ENCODE measurements at regions not wholly inside any gene's neighbourhood (a gene's known extent, or its start where the extent isn't known, plus 50 kb on each side); places are given as distances from the start of the nearest gene placed in this dataset.

- H3K4me3 Mint-ChIP-seq = no peak overlapping the region
- no peaks in the 10 kb centered on the region for H3K9me3 Mint-ChIP-seq
- no peak for TF ChIP-seq CTCF (IDR thresholded peaks at IDR 0.05; ENCODE audit: unreplicated experiment in 3 of 3)
- H3K4me1 Mint-ChIP-seq = no peaks in the 10 kb centered on the region
- peaks cover 5% of the 10 kb centered on the region for H3K27me3 Mint-ChIP-seq (ENCODE audit: low read depth)
- no peak overlapping the region for H3K27ac Mint-ChIP-seq
- no peaks in the 10 kb centered on the region for H3K36me3 Mint-ChIP-seq (ENCODE audit: low read depth)
These were observed 78.7 kb upstream of the TINAGL1 start for GRCh38 chr1:31497601-31498000.

DNA sequence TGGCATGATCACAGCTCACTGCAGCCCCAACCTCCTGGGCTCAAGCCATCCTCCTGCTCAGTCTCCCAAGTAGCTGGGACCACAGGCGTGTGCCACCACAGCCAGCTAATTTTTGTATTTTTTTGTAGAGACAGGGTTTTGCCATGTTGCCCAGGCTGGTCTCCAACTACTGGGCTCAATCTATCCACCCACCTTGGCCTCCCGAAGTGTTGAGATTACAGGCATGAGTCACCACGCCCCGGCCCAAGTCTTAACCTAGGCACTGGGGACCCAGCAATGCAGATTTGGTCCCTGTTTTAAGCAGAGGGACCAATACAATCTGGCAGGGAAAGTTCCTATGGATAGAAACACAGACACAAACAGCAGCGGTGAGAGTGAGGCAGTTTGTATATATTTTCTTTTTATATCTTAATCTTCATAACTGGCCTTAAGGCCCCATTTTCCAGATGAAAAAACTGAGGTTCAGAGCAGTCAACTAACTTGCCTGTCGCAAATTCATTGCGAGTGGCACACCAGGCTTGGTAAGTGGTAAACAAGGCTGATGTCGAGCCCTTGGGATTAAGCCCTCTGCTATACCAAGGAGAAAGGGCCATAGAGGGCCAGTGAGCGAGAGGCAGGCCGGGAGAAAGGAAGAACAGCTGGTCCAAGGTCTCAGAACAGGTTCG lies 77.8 kb upstream of the TINAGL1 start:
- Mint-ChIP-seq H3K36me3 (ENCODE audit: low read depth) (no peaks in the 10 kb centered on the region), H3K9me3 (no peaks in the 10 kb centered on the region)

DNA sequence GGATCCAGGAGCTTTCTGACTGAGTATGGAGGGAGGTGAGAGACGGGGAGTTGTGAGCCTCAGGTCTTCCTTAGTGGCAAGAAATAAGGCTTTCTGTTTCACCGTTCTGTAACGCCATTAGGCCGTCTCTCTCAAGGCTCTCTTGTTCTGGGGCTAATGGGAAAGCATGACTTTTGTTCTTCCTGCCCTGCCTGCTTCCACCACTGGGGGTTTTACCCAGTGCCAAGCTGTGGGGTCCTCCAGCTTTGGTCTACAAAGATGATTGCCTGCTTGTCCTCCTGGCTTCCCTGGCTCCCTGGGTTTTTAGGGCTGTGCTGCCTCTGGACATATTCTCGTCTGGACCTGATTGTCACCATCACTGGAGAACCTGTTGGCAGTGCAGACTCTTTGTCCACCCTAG lies 74.8 kb upstream of the TINAGL1 start:
- Mint-ChIP-seq H3K27ac (no peak overlapping the region), H3K4me1 (no peaks in the 10 kb centered on the region), H3K27me3 (ENCODE audit: low read depth) (peaks cover 26% of the 10 kb centered on the region), H3K36me3 (ENCODE audit: low read depth) (no peaks in the 10 kb centered on the region), H3K9me3 (no peaks in the 10 kb centered on the region), H3K4me3 (no peak overlapping the region)
- no peak for TF ChIP-seq CTCF (IDR thresholded peaks at IDR 0.05; ENCODE audit: unreplicated experiment in 3 of 3)

More for the DNA sequence above, 77.8 kb upstream of the TINAGL1 start:
- Mint-ChIP-seq H3K4me1 (no peaks in the 10 kb centered on the region), H3K4me3 (no peak overlapping the region), H3K27ac (no peak overlapping the region), H3K27me3 (ENCODE audit: low read depth) (peaks cover 8% of the 10 kb centered on the region)
- no peak for TF ChIP-seq CTCF (IDR thresholded peaks at IDR 0.05; ENCODE audit: unreplicated experiment in 3 of 3)

DNA sequence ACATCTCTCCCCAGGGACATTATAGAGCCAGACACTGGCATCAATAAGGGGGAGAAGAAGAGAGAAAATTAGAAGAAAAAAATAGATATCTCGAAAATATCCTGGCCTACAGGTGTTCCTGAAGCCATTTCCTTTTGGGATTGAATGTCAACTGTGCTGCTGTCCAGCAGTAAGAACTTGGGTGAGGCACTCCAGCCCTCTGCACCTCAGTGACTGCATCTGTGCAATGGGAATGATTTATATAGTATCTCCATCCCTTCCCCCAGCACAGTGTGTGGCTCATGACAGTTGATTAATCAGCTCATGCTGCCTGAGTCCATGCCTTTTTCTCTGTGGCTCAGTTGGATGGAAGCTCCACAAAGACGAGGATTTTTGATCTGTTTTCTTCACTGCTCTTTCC lies 74.1 kb upstream of the TINAGL1 start:
- H3K36me3 Mint-ChIP-seq (ENCODE audit: low read depth) = no peaks in the 10 kb centered on the region
- TF ChIP-seq CTCF (IDR thresholded peaks at IDR 0.05; ENCODE audit: unreplicated experiment in 3 of 3) = no peak
- no peaks in the 10 kb centered on the region for H3K9me3 Mint-ChIP-seq
- no peaks in the 10 kb centered on the region for H3K4me1 Mint-ChIP-seq
- peaks cover 28% of the 10 kb centered on the region for H3K27me3 Mint-ChIP-seq (ENCODE audit: low read depth)
- no peak overlapping the region for H3K27ac Mint-ChIP-seq
- H3K4me3 Mint-ChIP-seq = no peak overlapping the region

- no peak overlapping the region for H3K4me3 Mint-ChIP-seq
- H3K9me3 Mint-ChIP-seq = no peaks in the 10 kb centered on the region
- no peaks in the 10 kb centered on the region for H3K36me3 Mint-ChIP-seq (ENCODE audit: low read depth)
- no peak overlapping the region for H3K27ac Mint-ChIP-seq
- H3K27me3 Mint-ChIP-seq (ENCODE audit: low read depth) = peaks cover 31% of the 10 kb centered on the region
- TF ChIP-seq CTCF (IDR thresholded peaks at IDR 0.05; ENCODE audit: unreplicated experiment in 3 of 3) = no peak
- no peaks in the 10 kb centered on the region for H3K4me1 Mint-ChIP-seq
These were observed 73.3 kb upstream of the TINAGL1 start for GRCh38 chr1:31502926-31503511.

GRCh38 chr1:31503570-31503969 lies 72.7 kb upstream of the TINAGL1 start:
- Mint-ChIP-seq H3K4me1 (no peaks in the 10 kb centered on the region), H3K9me3 (no peaks in the 10 kb centered on the region), H3K4me3 (no peak overlapping the region), H3K27ac (no peak overlapping the region), H3K27me3 (ENCODE audit: low read depth) (peaks cover 33% of the 10 kb centered on the region), H3K36me3 (ENCODE audit: low read depth) (no peaks in the 10 kb centered on the region)
- no peak for TF ChIP-seq CTCF (IDR thresholded peaks at IDR 0.05; ENCODE audit: unreplicated experiment in 3 of 3)

Measured in nephron (organoid).